ENCODE measurements at regions not wholly inside any gene's neighbourhood (a gene's known extent, or its start where the extent isn't known, plus 50 kb on each side); places are given as distances from the start of the nearest gene placed in this dataset.

- DNase-seq (ENCODE audit: extremely low spot score): no peak
- ChIA-PET CTCF (interaction anchor here (1.4 kb wide), 1 partner anchor 16 kb away, joined by 3 read pairs; no protein-coding TSS in a partner anchor), POLR2A (no interaction called here)
- TF ChIP-seq, protein P1, sequence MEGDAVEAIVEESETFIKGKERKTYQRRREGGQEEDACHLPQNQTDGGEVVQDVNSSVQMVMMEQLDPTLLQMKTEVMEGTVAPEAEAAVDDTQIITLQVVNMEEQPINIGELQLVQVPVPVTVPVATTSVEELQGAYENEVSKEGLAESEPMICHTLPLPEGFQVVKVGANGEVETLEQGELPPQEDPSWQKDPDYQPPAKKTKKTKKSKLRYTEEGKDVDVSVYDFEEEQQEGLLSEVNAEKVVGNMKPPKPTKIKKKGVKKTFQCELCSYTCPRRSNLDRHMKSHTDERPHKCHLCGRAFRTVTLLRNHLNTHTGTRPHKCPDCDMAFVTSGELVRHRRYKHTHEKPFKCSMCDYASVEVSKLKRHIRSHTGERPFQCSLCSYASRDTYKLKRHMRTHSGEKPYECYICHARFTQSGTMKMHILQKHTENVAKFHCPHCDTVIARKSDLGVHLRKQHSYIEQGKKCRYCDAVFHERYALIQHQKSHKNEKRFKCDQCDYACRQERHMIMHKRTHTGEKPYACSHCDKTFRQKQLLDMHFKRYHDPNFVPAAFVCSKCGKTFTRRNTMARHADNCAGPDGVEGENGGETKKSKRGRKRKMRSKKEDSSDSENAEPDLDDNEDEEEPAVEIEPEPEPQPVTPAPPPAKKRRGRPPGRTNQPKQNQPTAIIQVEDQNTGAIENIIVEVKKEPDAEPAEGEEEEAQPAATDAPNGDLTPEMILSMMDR (IDR thresholded peaks at IDR 0.05; ENCODE audit: control extremely low read depth, extremely low read depth, low read depth, missing control alignments): no peak
Observed at GRCh38 chr4:24091639-24092233, 201.9 kb upstream of the PPARGC1A start.

GRCh38 chr4:24089851-24090534 is 200.1 kb upstream of the PPARGC1A start:
- ChIA-PET CTCF (interaction anchor here (1.0 to 1.4 kb wide), 2 partner anchors 12 to 14 kb away, joined by 3 read pairs; no protein-coding TSS in a partner anchor), POLR2A (no interaction called here)
- no peak for DNase-seq (ENCODE audit: extremely low spot score)
- TF ChIP-seq, protein P1 (IDR thresholded peaks at IDR 0.05; ENCODE audit: control extremely low read depth, extremely low read depth, low read depth, missing control alignments): no peak

GRCh38 chr4:24080871-24081270 is 191.0 kb upstream of the PPARGC1A start:
- ChIA-PET CTCF (no interaction called here), POLR2A (no interaction called here)
- TF ChIP-seq, protein P1 (IDR thresholded peaks at IDR 0.05; ENCODE audit: control extremely low read depth, extremely low read depth, low read depth, missing control alignments): no peak
- no peak for DNase-seq (ENCODE audit: extremely low spot score)

- DNase-seq (ENCODE audit: extremely low spot score): no peak
- CTCF ChIA-PET: no interaction called here
- TF ChIP-seq, protein P1 (IDR thresholded peaks at IDR 0.05; ENCODE audit: control extremely low read depth, extremely low read depth, low read depth, missing control alignments): no peak
- POLR2A ChIA-PET: no interaction called here
Observed at GRCh38 chr4:24078347-24078962, 188.6 kb upstream of the PPARGC1A start.

- TF ChIP-seq, protein P1 (IDR thresholded peaks at IDR 0.05; ENCODE audit: control extremely low read depth, extremely low read depth, low read depth, missing control alignments): no peak
- POLR2A ChIA-PET: no interaction called here
- no peak for DNase-seq (ENCODE audit: extremely low spot score)
- CTCF ChIA-PET: no interaction called here
Observed at GRCh38 chr4:24076811-24077210, 187.0 kb upstream of the PPARGC1A start.

DNA sequence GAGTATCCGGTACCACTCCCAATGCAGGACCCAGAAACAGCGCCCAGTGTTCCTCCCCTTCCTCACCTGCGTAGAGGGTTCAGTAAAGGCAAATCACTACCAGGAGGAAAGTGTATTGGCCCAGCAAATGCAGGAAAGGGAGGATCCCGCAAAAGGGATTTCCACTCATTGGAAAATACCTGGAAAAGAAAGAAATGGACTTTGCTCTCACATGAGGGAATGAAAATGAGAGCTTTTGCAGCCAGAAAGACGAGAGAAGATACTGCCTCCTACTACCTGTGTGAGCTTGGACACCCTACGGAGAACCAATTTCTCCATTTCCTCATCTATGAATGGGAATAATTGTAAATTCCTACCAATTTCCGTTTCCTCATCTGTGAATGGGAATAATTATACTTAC is 184.1 kb upstream of the PPARGC1A start:
- no peak for DNase-seq (ENCODE audit: extremely low spot score)
- CTCF ChIA-PET: no interaction called here
- TF ChIP-seq, protein P1 (IDR thresholded peaks at IDR 0.05; ENCODE audit: control extremely low read depth, extremely low read depth, low read depth, missing control alignments): no peak
- POLR2A ChIA-PET: no interaction called here
